K562 (cell line): ENCODE measurements at regions not wholly inside any gene's neighbourhood (a gene's known extent, or its start where the extent isn't known, plus 50 kb on each side); places are given as distances from the start of the nearest gene placed in this dataset.

ENCODE experiments used
- ATAC-seq: fragments of 200-7000 bp; cut with Tn5 transposase; 3 replicates; pipeline ENCODE4 v1.9.1; 2020; ENCODE audit warnings: moderate library complexity
- BruUV-seq: library from RNA; stranded (reverse); fragments of 400-500 nt; replicated peaks from 2 replicates; lab custom pipeline; 2021; lab: Mats Ljungman, UMichigan
- CTCF ChIA-PET: fragments of 300-600 bp; formaldehyde crosslinking; extraction: SDS; loops from one replicate; lab custom pipeline; 2021; ENCODE audit warnings: low intra/inter-chr PET ratio; lab: Yijun Ruan, JAX
- POLR2A ChIA-PET: fragments of 300-600, 350-650 bp; sonication (Branson Sonifier 250); formaldehyde crosslinking; extraction: SDS; loops from one replicate; lab custom pipeline; 2021; ENCODE audit warnings: antibody characterized with exemption, inconsistent platforms; lab: Yijun Ruan, JAX
- DNase-seq, 4 experiments: peaks; one replicate each; pipeline versions ENCODE4 v3.0.0 to v3.0.0-alpha.2; 2011 to 2018; ENCODE audit warnings: low spot score in 3 of 4, mixed read lengths in 3 of 4; ENCODE audit errors: extremely low read depth in 1 of 4
- FAIRE-seq: peaks from 2 replicates; lab custom pipeline; 2011; peaks lifted over from hg19 to GRCh38; lab: Jason Lieb, UNC
- H2AFZ ChIP-seq: 2 replicates; pipeline ENCODE4 v1.6.0; 2011; ENCODE audit warnings: low read depth, low read length, control low read depth, inconsistent platforms
- H3K27ac ChIP-seq: fragments of 200-600 bp; 3 replicates; pipeline ENCODE4 v1.8.0; 2011; ENCODE audit warnings: low read depth, mild to moderate bottlenecking, control low read depth, inconsistent platforms, low read length, moderate library complexity, mixed read lengths; ENCODE audit errors: extremely low read depth
- H3K27me3 ChIP-seq, 2 experiments: fragments of 300-600 bp in 1 of 2; 2 replicates in 1 of 2; 3 replicates in 1 of 2; pipeline versions ENCODE4 v1.6.0 to v1.8.0; 2011; ENCODE audit warnings: inconsistent platforms in 2 of 2, low read length in 2 of 2, mild to moderate bottlenecking in 1 of 2, mixed read lengths in 1 of 2, moderate library complexity in 1 of 2; ENCODE audit not compliant: control insufficient read depth in 2 of 2, insufficient read depth in 2 of 2
- H3K36me3 ChIP-seq: fragments of 300-600 bp; 3 replicates; pipeline ENCODE4 v1.8.0; 2011; ENCODE audit warnings: mild to moderate bottlenecking, low read length, inconsistent platforms; ENCODE audit not compliant: control insufficient read depth, insufficient read depth
- H3K4me1 ChIP-seq, 2 experiments: fragments of 200-600 bp in 1 of 2; replicated peaks in 1 of 2; 2 replicates in 1 of 2; 3 replicates in 1 of 2; pipeline versions ENCODE4 v1.5.1 to v1.8.0; 2011; ENCODE audit warnings: inconsistent platforms in 2 of 2, low read length in 2 of 2, mild to moderate bottlenecking in 1 of 2, mixed read lengths in 1 of 2, moderate library complexity in 1 of 2; ENCODE audit not compliant: control insufficient read depth in 2 of 2, insufficient read depth in 2 of 2
- H3K4me2 ChIP-seq: 2 replicates; pipeline ENCODE4 v1.6.1; 2011; ENCODE audit warnings: low read length, control low read depth, inconsistent platforms, mixed read lengths; ENCODE audit not compliant: insufficient read depth
- H3K4me3 ChIP-seq: fragments of 200-600 bp; sonication (generic), shearing (Covaris generic); 2 replicates; pipeline ENCODE4 v1.5.1; 2016; ENCODE audit warnings: control low read depth, inconsistent platforms
- H3K79me2 ChIP-seq: fragments of 200-600 bp; 3 replicates; pipeline ENCODE4 v1.8.0; 2011; ENCODE audit warnings: low read length, inconsistent platforms; ENCODE audit not compliant: control insufficient read depth, insufficient read depth
- H3K9ac ChIP-seq, 2 experiments: 2 replicates each; pipeline versions ENCODE4 v1.6.0 to v1.6.1; 2011; ENCODE audit warnings: low read depth in 2 of 2, low read length in 2 of 2, control low read depth in 1 of 2, inconsistent platforms in 1 of 2, mild to moderate bottlenecking in 1 of 2, mixed read lengths in 1 of 2; ENCODE audit not compliant: insufficient read depth in 1 of 2
- H3K9me1 ChIP-seq: one replicate; pipeline ENCODE4 v1.6.0; 2011; ENCODE audit warnings: inconsistent platforms, mild to moderate bottlenecking, low read length, moderate library complexity; ENCODE audit not compliant: control insufficient read depth, insufficient read depth
- H3K9me3 ChIP-seq: replicated peaks from 2 replicates; pipeline ENCODE4 v1.5.1; 2011; ENCODE audit warnings: low read depth, low read length, inconsistent platforms; ENCODE audit not compliant: control insufficient read depth, insufficient read depth
- H4K20me1 ChIP-seq: replicated peaks from 2 replicates; pipeline ENCODE4 v1.6.1; 2011; ENCODE audit warnings: low read length, inconsistent platforms, mixed read lengths; ENCODE audit not compliant: control insufficient read depth, insufficient read depth
- CBX5 ChIP-seq: IDR thresholded peaks from 2 replicates; pipeline ENCODE4 v1.6.1; 2014; ENCODE audit warnings: low read depth, borderline replicate concordance
- GATAD2B ChIP-seq: fragments of 450-650 bp; IDR thresholded peaks from 2 replicates; pipeline ENCODE4 v1.6.1; 2017; ENCODE audit warnings: mild to moderate bottlenecking, borderline replicate concordance
- WGBS: fragments of 100-300 bp; shearing (Covaris generic); methylation state at CpG from one replicate; pipeline ENCODE4 v1.1.6; 2016; ENCODE audit warnings: low coverage, mixed read lengths; ENCODE audit not compliant: insufficient coverage; ENCODE audit errors: missing lambda C conversion rate; 5-methylcytosine and 5-hydroxymethylcytosine counted together
- in situ Hi-C: fragments of 300-500 bp; cut with MboI; formaldehyde crosslinking; loops from 4 replicates; pipeline ENCODE4 v1.15.0; 2018; ENCODE audit warnings: inconsistent platforms, mixed read lengths
- intact Hi-C: fragments of 100-400 bp; cut with micrococcal nuclease; formaldehyde crosslinking; loops from 2 replicates; pipeline ENCODE4 v1.14.2; 2022
- TF ChIP-seq, protein P1 (sequence below): fragments of 450-650 bp; IDR thresholded peaks from 2 replicates; pipeline ENCODE4 v1.6.1; 2016; ENCODE audit warnings: low read depth, mild to moderate bottlenecking, moderate library complexity
- TF ChIP-seq, protein P2 (sequence below): sonication (generic); formaldehyde crosslinking; IDR thresholded peaks from 2 replicates; pipeline ENCODE4 v1.8.0; 2023; ENCODE audit warnings: missing genetic modification reagents, mild to moderate bottlenecking, borderline replicate concordance

DNA sequence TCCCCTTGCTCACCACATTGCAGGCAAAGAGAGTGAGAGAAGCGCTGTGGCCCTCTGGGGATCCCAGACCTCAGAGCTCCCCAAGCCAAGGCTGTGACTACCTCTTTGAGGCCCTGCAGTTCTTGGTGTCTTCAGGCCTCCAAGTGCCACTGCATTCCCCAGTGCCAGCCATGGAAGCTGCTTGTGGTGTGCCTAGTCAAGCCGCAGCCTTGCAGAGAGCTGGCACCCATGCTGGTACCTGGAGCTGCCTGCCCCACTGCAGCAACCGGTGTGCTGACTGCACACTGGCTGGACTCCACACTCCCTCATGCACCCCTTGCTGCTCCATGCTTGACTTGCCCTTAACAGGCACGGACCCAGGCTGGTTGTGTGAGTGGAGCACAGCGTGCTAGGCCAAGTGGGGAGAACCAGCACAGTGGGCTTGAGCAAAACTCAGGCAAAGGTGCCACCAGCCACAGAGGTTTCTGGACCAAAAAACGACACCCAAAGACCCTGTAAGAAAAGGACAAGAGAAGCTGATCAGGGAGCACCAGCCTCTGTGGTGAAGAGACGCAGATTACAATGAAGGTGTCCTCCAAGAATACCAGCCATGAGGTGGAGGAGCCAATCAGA is 113.5 kb upstream of the TMEM18 start:
- H3K4me2 ChIP-seq, result no peak overlapping the region
- no peaks in the 10 kb centered on the region for H3K9me3 ChIP-seq
- in situ Hi-C loops (no loop called here), intact Hi-C loops (no loop called here)
- FAIRE-seq (no peak), ATAC-seq (no peak), DNase-seq (no peak)
- no peaks in the 10 kb centered on the region for H4K20me1 ChIP-seq
- no peak overlapping the region for H2AFZ ChIP-seq
- CTCF ChIA-PET, result no interaction called here
- no peaks in the 10 kb centered on the region for H3K79me2 ChIP-seq
- peaks cover 0 to 4% of the 10 kb centered on the region in 2 experiments; a peak in 1 of 5 replicates for H3K4me1 ChIP-seq
- no peak overlapping the region for H3K4me3 ChIP-seq
- TF ChIP-seq GATAD2B, result no peak
- no peaks in the 10 kb centered on the region for H3K36me3 ChIP-seq
- H3K27ac ChIP-seq, result no peak overlapping the region
- 0% methylated on average over 6 of the region's 7 CpGs for WGBS
- BruUV-seq, result no TSS peak
- peaks cover 11 to 41% of the 10 kb centered on the region in 2 experiments; a peak in 3 of 5 replicates for H3K27me3 ChIP-seq
- H3K9ac ChIP-seq, result no peak overlapping the region
- H3K9me1 ChIP-seq, result no peaks in the 10 kb centered on the region
- POLR2A ChIA-PET, result interaction anchor here (0.6 to 1.6 kb wide), 2 partner anchors 15 to 86 kb away, joined by 4 to 5 read pairs; no protein-coding TSS in a partner anchor

DNA sequence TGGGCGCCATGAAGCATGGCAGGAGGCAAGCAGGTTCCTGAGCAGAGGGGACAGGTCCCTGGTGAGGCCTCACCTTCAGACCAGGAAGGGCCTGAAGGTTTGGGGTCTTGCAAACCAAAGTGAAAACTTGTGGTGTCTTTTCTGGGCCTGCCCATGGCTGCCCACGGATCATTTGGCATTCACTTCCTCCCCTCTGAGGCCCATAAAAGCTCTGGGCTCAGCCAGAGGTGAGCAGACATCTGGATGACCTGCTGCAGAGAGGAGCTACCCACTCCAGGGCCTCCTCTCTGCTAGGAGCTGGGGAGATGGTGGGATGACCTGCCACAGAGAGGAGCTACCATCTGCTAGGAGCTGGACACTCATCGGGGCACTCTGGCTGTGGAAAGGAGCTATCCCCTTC is 112.9 kb upstream of the TMEM18 start:
- no peaks in the 10 kb centered on the region for H3K4me1 ChIP-seq
- H3K36me3 ChIP-seq, result no peaks in the 10 kb centered on the region
- no peak overlapping the region for H3K9ac ChIP-seq
- FAIRE-seq (no peak), DNase-seq (no peak), ATAC-seq (no peak)
- H3K4me3 ChIP-seq, result no peak overlapping the region
- CTCF ChIA-PET, result no interaction called here
- H3K79me2 ChIP-seq, result no peaks in the 10 kb centered on the region
- no peaks in the 10 kb centered on the region for H4K20me1 ChIP-seq
- 0% methylated on average over 3 of the region's 3 CpGs for WGBS
- BruUV-seq, result no TSS peak
- H2AFZ ChIP-seq, result no peak overlapping the region
- intact Hi-C loops, result no loop called here
- H3K9me3 ChIP-seq, result no peaks in the 10 kb centered on the region
- no peak overlapping the region for H3K27ac ChIP-seq
- H3K27me3 ChIP-seq, result peaks cover 8 to 37% of the 10 kb centered on the region in 2 experiments; a peak in 3 of 5 replicates
- no peaks in the 10 kb centered on the region for H3K9me1 ChIP-seq
- POLR2A ChIA-PET, result interaction anchor here (0.6 kb wide), 1 partner anchor 14 kb away, joined by 4 read pairs; no protein-coding TSS in a partner anchor
- TF ChIP-seq, protein P1, sequence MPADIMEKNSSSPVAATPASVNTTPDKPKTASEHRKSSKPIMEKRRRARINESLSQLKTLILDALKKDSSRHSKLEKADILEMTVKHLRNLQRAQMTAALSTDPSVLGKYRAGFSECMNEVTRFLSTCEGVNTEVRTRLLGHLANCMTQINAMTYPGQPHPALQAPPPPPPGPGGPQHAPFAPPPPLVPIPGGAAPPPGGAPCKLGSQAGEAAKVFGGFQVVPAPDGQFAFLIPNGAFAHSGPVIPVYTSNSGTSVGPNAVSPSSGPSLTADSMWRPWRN, result no peak
- 0 out of 2 replicates have a peak, but pooled peaks have one; percentile 18 for TF ChIP-seq CBX5
- TF ChIP-seq, protein P2, sequence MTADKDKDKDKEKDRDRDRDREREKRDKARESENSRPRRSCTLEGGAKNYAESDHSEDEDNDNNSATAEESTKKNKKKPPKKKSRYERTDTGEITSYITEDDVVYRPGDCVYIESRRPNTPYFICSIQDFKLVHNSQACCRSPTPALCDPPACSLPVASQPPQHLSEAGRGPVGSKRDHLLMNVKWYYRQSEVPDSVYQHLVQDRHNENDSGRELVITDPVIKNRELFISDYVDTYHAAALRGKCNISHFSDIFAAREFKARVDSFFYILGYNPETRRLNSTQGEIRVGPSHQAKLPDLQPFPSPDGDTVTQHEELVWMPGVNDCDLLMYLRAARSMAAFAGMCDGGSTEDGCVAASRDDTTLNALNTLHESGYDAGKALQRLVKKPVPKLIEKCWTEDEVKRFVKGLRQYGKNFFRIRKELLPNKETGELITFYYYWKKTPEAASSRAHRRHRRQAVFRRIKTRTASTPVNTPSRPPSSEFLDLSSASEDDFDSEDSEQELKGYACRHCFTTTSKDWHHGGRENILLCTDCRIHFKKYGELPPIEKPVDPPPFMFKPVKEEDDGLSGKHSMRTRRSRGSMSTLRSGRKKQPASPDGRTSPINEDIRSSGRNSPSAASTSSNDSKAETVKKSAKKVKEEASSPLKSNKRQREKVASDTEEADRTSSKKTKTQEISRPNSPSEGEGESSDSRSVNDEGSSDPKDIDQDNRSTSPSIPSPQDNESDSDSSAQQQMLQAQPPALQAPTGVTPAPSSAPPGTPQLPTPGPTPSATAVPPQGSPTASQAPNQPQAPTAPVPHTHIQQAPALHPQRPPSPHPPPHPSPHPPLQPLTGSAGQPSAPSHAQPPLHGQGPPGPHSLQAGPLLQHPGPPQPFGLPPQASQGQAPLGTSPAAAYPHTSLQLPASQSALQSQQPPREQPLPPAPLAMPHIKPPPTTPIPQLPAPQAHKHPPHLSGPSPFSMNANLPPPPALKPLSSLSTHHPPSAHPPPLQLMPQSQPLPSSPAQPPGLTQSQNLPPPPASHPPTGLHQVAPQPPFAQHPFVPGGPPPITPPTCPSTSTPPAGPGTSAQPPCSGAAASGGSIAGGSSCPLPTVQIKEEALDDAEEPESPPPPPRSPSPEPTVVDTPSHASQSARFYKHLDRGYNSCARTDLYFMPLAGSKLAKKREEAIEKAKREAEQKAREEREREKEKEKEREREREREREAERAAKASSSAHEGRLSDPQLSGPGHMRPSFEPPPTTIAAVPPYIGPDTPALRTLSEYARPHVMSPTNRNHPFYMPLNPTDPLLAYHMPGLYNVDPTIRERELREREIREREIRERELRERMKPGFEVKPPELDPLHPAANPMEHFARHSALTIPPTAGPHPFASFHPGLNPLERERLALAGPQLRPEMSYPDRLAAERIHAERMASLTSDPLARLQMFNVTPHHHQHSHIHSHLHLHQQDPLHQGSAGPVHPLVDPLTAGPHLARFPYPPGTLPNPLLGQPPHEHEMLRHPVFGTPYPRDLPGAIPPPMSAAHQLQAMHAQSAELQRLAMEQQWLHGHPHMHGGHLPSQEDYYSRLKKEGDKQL (CRISPR knock-in tag), result no peak
- TF ChIP-seq, all 486 proteins: peak for 1
- H3K4me2 ChIP-seq, result no peak overlapping the region
- in situ Hi-C loops, result no loop called here
